Right renal cortex interstitium (tissue), 3 donors: ENCODE measurements at regions not wholly inside any gene's neighbourhood (a gene's known extent, or its start where the extent isn't known, plus 50 kb on each side); places are given as distances from the start of the nearest gene placed in this dataset.

Source experiments
- DNase-seq, 3 donors: peaks; one replicate each; pipeline ENCODE4 v3.0.0-alpha.2; 2013; ENCODE audit warnings: low read depth in 3 of 3, low spot score in 2 of 3

GRCh38 chr9:82208741-82209450 is 220.3 kb downstream of the SPATA31D1 start:
- no peak for DNase-seq

- no peak for DNase-seq
These were observed 221.4 kb downstream of the SPATA31D1 start for GRCh38 chr9:82209797-82210470.

DNA sequence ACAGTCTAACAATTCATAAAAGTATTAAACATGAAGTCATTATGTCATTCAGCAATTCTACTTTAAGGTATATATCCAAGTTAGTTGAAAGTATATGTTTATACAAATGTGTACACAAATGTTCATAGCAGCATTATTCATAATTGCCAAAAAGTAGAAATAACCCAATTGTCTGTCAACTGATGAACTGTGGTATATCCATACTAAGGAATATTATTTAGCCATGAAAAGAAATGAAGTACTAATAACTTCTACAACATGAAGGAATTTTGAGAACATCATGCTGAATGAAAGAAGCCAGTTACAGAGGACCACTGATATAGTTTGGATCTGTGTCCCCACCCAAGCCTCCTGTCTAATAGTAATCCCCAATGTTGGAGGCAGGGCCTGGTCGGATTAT is 224.3 kb downstream of the SPATA31D1 start:
- DNase-seq: no peak

- DNase-seq: no peak
These were observed 227.9 kb downstream of the SPATA31D1 start for GRCh38 chr9:82216435-82216834.

DNA sequence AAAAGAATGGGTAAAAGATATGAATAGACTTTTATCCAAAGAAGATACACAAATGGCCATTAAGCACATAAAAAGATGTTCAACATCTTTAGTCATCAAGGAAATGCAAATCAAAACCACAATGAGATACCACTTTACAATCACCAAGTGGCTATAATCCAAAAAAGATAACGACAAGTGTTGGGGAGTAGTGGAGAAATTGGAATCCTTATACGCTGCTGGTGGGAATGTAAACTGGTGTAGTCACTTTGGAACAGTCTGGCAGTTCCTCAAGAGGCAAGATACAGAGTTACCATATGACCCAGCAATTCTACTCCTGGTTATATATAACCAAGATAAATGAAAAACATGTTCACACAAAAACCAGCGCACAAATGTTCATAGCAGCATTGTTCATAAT is 234.9 kb downstream of the SPATA31D1 start:
- DNase-seq: no peak

DNA sequence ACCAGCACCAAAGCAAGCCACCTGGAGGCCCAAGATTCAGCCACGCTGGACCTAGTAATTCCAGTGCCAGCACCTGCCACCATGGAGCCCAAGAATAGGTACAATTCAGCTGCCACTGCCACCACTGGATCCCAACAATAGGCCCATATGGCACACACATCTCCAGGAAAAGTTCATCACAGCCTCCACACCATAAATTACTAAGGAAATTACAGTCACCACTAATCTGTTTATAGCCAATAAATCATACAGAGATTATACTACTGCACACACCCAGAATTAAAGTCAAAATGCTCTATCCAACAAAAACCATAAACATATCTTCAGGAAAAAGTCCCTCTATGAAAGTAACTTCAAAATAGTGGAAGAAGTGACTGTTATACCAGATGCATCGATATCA is 242.8 kb downstream of the SPATA31D1 start:
- DNase-seq: no peak

- no peak for DNase-seq
These were observed 245.8 kb downstream of the SPATA31D1 start for GRCh38 chr9:82234160-82234943.

GRCh38 chr9:82242285-82242963 is 253.9 kb downstream of the SPATA31D1 start:
- DNase-seq: no peak

DNA sequence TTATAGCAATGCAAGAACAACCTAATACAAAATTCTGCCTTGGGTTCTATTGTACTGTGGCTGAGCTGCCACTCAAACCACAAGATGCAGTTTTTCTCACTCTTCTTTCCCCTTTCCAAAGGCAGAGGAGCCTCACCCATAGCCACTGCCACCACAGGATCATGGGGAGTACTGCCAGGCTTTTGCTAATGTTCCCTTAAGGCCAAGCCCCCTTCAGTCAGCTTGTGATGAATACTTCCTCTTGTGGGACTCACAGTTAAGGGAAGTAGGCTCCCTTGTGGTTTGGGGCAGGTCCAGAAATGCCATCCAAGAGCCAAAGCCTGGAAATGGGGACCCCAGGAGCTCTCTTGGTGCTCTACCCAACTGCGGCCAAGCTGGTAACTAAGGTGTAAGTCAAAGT is 258.7 kb downstream of the SPATA31D1 start:
- no peak for DNase-seq

DNA sequence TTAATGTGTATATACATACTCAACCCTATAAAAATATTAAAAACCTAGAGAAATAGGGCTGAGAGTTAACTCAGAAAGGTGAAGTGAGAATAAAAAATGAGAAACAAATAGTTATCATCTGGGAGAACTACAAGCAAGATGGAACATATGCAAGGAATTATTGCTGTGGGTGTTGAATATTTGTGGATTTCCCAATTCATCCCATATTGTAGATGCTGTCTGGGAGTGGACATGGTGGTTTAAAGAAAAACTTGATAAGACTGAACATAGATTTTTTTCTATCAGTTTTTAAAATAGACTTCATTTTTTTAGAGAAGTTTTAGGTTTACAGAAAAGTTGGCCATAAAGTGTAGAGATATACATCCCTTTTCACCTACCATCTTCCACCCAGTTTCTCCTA is 263.5 kb downstream of the SPATA31D1 start:
- DNase-seq: no peak

DNA sequence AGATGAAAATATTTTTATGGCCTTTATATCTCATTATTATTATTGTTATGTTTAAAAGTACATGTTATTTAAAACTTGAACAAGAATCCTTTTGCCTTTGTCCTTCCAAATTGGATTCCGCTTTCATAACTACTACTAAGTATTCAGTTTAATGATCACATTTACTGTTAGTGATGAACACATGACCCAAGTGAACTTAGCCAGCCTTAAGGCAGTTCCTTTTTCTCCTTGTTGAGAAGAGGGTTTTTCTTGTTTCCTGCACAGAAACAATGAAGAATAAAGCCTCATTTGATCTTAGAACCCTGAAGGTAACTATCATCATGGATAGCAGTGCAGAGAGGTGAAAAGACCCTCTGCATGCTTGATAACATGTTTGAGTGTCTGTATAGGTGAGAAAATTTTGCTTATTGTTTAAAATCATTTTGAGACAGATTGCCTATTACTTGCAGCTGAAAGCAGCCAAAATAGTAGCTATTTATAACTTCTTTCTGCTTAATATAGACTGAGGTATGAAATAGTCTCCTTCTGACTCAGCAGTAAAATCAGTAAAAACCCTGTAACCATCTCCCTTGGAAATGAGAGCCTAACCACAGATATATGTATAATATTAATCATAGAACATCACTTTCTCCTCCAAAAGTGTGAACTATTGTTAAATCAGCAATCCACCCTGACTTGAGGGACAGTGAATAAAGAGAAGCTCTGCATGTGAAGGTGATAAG is 266.2 kb downstream of the SPATA31D1 start:
- no peak for DNase-seq

- no peak for DNase-seq
These were observed 267.1 kb downstream of the SPATA31D1 start for GRCh38 chr9:82255481-82256176.

DNA sequence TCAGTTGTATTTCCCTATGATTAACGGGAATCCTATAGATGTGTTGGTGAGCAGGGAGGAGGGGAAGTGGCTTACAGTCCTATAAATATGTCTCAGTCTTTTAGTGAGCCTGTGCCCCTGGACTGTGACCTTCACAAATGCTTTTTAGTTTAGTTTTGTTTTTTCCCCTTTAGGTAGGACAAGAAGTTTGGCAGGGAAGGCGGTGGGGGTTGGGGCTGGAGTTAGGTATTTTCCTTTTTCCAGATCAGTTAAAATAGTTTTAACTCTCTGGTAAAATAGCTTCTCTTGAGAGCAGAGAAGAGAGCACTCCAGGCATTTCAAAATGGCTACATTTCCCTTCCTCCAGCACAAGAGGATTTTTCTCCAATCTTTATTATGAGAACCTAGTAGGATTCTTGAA is 272.1 kb downstream of the SPATA31D1 start:
- no peak for DNase-seq

- DNase-seq: no peak
These were observed 275.0 kb downstream of the SPATA31D1 start for GRCh38 chr9:82263619-82264018.

GRCh38 chr9:82271106-82271561 is 282.6 kb downstream of the SPATA31D1 start:
- no peak for DNase-seq

DNA sequence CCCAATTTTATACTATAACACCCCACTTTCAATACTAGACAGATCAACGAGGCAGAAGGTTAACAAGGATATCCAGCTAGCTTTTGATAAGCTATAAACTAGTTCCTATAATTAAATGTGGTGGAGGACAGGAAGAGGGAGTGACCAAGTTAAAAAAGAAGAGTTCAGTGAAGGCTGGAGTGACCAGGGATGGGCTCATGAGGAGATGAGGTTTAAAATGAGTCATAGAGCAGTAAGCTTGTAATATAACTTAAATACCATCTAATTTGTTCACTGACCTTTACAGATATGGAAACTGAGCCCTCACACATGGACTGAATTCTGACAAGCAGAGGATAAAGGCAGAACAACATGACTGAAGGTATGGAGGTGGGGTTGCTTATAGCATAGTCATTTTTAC is 284.5 kb downstream of the SPATA31D1 start:
- DNase-seq: no peak

- DNase-seq: peak in 1 of 3 donors; percentile 8
These were observed 286.8 kb downstream of the SPATA31D1 start for GRCh38 chr9:82275258-82275927.

GRCh38 chr9:82281066-82281465 is 292.5 kb downstream of the SPATA31D1 start:
- no peak for DNase-seq

- no peak for DNase-seq
These were observed 296.2 kb downstream of the SPATA31D1 start for GRCh38 chr9:82284758-82285157.
